ENCODE measurements at regions not wholly inside any gene's neighbourhood (a gene's known extent, or its start where the extent isn't known, plus 50 kb on each side); places are given as distances from the start of the nearest gene placed in this dataset.
A peak's percentile ranks its signal among the peaks of the same experiment; 100 is the strongest.

DNA sequence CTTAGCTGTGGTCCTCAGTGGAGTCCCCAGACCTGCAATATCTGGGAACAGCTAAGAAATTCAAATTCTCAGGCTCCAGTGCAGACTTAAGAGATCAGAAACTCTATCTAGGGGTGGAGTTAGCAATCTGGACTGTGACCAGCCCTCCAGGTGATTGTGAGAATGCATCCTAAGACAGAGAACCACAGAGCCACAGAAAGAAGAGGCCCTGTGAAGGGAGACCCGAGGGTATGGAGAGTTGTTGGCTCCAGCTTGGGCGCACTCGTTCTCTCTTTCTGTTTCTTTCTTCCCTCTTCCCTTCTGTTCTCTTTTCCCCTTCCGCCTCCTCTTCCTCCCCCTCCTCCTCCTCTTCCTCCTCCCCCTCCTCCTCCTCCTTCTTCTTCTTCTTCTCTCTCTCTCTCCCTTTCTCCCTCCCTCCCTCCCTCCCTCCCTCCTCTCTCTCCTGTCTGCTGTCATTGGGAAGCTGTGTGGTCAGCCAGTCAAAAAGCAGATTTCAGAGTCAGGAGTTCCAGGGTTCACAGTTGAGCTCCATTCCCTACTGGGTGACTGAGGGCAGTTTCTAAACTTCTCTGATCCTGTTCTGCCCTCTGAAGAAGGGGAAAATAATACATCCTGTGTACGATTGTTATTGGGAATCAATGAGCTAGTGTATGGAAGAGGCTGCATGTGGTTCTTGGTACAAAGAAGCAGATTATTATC, 62.1 kb upstream of the STEAP1B start:
- no peak for DNase-seq

GRCh38 chr7:22561321-22561811, 61.4 kb upstream of the STEAP1B start:
- DNase-seq = no peak

DNA sequence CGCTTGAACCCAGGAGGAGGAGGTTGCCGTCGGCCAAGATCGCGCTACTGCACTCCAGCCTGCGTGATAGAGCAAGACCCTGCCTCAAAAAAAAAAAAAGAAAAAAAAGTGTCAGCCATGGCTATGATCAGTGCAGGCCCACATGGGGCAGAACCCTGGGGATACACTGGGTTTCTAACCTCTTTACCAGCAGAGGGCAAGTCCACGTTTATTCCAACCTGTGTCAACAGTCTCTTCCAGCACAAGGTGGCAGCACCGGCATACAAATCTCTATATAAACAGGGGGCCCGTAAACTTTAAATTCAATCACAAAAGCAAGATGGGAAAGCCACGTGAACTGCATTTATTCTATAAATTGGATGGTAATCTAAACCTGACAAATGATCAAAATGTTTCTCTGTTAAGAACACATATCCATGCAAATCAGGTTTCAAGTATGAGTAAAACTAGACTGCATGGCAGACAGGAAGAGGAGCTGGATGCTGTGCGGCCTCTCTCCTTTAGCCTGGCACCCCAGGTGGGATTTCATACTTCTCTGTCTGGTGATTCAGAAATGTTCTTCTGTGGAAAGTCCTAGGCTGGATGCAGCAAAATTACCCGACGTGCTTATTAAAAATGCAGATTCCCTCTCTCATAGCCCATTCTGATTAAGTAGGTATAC, 60.0 kb upstream of the STEAP1B start:
- DNase-seq = peak; percentile 65

- no peak for DNase-seq
Observed at GRCh38 chr7:22557167-22557566, 57.2 kb upstream of the STEAP1B start.

DNA sequence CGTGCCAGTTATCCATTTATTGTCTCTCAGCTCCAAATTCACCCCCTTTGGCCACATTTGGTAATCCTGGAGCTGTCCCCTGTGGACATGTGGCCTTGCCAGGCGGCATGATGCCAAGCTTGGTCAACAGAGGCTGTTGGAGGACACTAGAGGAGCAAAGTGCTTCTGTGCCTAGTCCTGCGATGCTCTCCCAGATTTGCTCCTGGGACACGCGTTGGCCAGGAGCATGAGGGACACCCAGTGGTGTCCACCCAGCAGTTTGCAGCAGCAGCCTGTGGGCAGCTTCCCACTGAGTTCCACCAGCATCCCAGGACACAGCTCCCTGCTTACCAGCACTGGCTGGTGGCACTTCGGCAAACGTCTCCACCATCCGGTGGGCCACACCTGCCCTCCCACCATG, 55.5 kb upstream of the STEAP1B start:
- DNase-seq = no peak

GRCh38 chr7:22554184-22554583, 54.2 kb upstream of the STEAP1B start:
- DNase-seq = no peak

GRCh38 chr7:22551768-22552513, 52.0 kb upstream of the STEAP1B start:
- DNase-seq = no peak

GRCh38 chr7:22550514-22551030, 50.6 kb upstream of the STEAP1B start:
- no peak for DNase-seq

GRCh38 chr7:22549667-22550513, 49.9 kb upstream of the STEAP1B start:
- peak; percentile 41 for DNase-seq
